ENCODE measurements at regions not wholly inside any gene's neighbourhood (a gene's known extent, or its start where the extent isn't known, plus 50 kb on each side); places are given as distances from the start of the nearest gene placed in this dataset.

DNA sequence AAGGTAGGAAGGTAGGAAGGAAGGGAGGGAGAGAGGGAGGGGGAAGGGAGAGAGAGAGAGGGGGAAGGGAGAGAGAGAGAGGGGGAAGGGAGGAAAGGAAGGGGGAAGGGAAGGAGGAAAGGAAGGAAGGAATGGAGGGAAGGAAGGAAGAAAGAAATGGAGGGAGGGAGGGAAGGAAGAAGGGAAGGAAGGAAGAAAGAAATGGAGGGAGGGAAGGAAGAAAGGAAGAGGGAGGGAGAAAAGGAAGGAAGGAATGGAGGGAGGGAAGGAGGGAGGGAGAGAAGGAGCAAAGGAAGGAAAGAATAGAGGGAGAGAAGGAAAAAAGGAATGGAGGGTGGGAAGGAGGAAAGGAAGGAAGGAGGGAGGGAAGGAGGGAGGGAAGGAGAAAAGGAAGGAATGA, 176.4 kb upstream of the PTER start:
- H3K9me3 ChIP-seq (ENCODE audit: control insufficient read depth, insufficient read depth, low read depth, low read length), result peaks cover 35% of the 10 kb centered on the region
- H3K27ac ChIP-seq (ENCODE audit: low read depth, low read length), result no peak overlapping the region
- no peak overlapping the region for H3K9ac ChIP-seq (ENCODE audit: low read length)
- H3K27me3 ChIP-seq (ENCODE audit: control insufficient read depth, insufficient read depth, low read length), result no peaks in the 10 kb centered on the region
- H3K36me3 ChIP-seq (ENCODE audit: control insufficient read depth, insufficient read depth, low read length), result no peaks in the 10 kb centered on the region
- no peaks in the 10 kb centered on the region for H3K4me1 ChIP-seq (ENCODE audit: control insufficient read depth, insufficient read depth, low read length)
- H3K4me3 ChIP-seq (ENCODE audit: low read depth, low read length), result no peak overlapping the region

DNA sequence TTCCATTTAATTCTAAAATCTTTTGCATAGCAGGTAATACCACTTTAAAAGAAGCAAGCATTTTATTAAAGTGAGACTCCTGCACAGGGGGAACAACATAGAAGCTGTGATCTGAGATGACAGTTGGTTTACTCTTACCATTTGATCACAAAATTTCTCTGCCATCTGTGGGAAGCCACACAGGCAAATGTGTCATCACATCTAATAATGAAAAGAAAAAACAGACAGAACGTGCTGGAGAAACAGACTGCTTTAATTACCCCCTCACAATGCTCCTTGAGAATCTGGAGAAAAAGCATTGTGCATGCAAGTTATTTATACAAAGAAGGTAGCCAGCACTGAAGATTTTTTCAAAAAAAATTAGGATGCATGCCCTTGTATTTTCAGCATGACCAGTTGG, 165.2 kb upstream of the PTER start:
- H3K27me3 ChIP-seq (ENCODE audit: control insufficient read depth, insufficient read depth, low read length), result no peaks in the 10 kb centered on the region
- H3K36me3 ChIP-seq (ENCODE audit: control insufficient read depth, insufficient read depth, low read length), result no peaks in the 10 kb centered on the region
- H3K27ac ChIP-seq (ENCODE audit: low read depth, low read length), result no peak overlapping the region
- no peak overlapping the region for H3K9ac ChIP-seq (ENCODE audit: low read length)
- no peak overlapping the region for H3K4me3 ChIP-seq (ENCODE audit: low read depth, low read length)
- H3K4me1 ChIP-seq (ENCODE audit: control insufficient read depth, insufficient read depth, low read length), result no peaks in the 10 kb centered on the region
- peaks cover 10% of the 10 kb centered on the region; the same call in 1 of the 2 replicates for H3K9me3 ChIP-seq (ENCODE audit: control insufficient read depth, insufficient read depth, low read depth, low read length)

DNA sequence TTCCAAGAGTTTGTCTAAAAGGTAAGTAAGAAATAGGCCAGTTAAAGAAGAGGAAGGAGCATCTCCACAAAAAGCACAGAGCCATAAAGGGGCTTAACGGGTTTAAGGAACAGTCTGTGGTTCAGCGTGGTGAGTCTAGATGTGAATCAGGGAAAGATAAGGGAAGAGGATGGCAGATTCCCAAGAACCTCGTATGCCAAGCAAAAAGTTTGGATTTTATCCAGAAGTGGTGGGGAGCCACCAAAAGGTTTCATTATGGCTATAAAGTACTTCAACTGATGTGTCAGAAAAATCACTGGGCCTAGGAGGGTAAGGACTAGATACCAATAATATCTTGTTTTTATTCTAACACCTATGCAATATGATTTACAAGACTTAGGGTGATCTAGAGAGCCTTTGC, 161.9 kb upstream of the PTER start:
- H3K36me3 ChIP-seq (ENCODE audit: control insufficient read depth, insufficient read depth, low read length), result no peaks in the 10 kb centered on the region
- no peak overlapping the region for H3K4me3 ChIP-seq (ENCODE audit: low read depth, low read length)
- H3K9ac ChIP-seq (ENCODE audit: low read length), result no peak overlapping the region
- H3K27ac ChIP-seq (ENCODE audit: low read depth, low read length), result no peak overlapping the region
- H3K9me3 ChIP-seq (ENCODE audit: control insufficient read depth, insufficient read depth, low read depth, low read length), result peaks cover 5% of the 10 kb centered on the region; the same call in 1 of the 2 replicates
- H3K4me1 ChIP-seq (ENCODE audit: control insufficient read depth, insufficient read depth, low read length), result no peaks in the 10 kb centered on the region
- H3K27me3 ChIP-seq (ENCODE audit: control insufficient read depth, insufficient read depth, low read length), result no peaks in the 10 kb centered on the region

DNA sequence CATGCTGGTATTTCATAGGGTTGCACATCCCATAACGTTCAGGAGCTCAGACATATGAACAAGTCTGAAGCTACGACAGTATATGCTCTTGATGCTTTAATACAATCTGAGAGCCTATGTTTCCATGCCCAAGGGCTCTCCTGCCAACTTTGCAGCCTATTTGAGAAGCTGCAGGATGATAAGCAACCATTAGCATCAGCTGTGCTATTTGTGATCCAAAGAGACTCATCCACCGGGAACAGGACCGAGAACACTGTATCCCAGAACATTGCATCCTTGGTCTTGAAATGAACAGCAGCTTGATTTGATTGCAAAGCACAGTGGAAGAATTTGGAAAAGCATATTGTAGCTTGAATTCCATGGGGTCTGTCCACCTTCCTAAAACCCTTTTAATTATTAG, 156.2 kb upstream of the PTER start:
- Histone ChIP-seq H3K36me3 (ENCODE audit: control insufficient read depth, insufficient read depth, low read length) (no peaks in the 10 kb centered on the region), H3K9me3 (ENCODE audit: control insufficient read depth, insufficient read depth, low read depth, low read length) (peaks cover 3% of the 10 kb centered on the region; the same call in 1 of the 2 replicates), H3K4me1 (ENCODE audit: control insufficient read depth, insufficient read depth, low read length) (no peaks in the 10 kb centered on the region), H3K27ac (ENCODE audit: low read depth, low read length) (no peak overlapping the region), H3K4me3 (ENCODE audit: low read depth, low read length) (no peak overlapping the region), H3K27me3 (ENCODE audit: control insufficient read depth, insufficient read depth, low read length) (no peaks in the 10 kb centered on the region), H3K9ac (ENCODE audit: low read length) (no peak overlapping the region)

DNA sequence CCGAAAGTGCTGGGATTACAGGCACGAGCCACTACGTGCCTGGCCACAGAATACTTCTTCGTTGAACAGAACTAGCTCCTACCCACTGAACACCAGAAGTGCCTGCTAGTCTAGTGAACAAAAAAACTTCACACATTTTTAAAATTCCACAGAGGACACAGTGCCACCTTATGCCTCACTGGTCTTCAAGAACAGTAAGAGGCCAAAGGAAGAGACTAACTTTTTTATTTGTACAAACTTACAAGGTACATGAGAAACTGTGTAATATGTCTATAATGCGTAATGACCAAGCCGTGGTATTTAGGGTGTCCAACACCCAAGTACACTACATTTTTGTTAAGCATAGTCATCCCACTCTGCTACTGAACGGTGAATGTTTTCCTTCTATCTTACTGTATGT, 144.4 kb upstream of the PTER start:
- Histone ChIP-seq H3K9ac (ENCODE audit: low read length) (no peak overlapping the region), H3K4me3 (ENCODE audit: low read depth, low read length) (no peak overlapping the region), H3K36me3 (ENCODE audit: control insufficient read depth, insufficient read depth, low read length) (no peaks in the 10 kb centered on the region), H3K9me3 (ENCODE audit: control insufficient read depth, insufficient read depth, low read depth, low read length) (no peaks in the 10 kb centered on the region), H3K27me3 (ENCODE audit: control insufficient read depth, insufficient read depth, low read length) (no peaks in the 10 kb centered on the region), H3K4me1 (ENCODE audit: control insufficient read depth, insufficient read depth, low read length) (no peaks in the 10 kb centered on the region), H3K27ac (ENCODE audit: low read depth, low read length) (no peak overlapping the region)

DNA sequence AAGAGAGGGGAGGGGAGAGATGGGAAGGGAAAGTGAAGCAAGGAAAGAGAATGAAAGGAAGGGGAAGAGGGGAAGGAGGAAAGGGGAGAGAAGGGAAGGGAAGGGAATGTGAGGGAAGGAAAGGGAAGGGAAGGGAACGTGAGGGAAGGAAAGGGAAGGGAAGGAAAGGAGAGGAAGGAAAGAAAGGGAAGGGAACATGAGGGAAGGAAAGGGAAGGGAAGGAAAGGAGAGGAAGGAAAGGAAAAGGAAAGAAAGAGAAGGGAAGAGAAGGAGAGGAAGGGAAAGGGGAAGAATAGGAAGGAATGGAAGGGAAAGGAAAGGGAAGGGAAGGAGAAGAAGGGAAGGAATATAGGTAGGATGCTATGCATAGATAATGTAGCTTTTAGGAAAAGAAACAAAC, 139.7 kb upstream of the PTER start:
- H3K27me3 ChIP-seq (ENCODE audit: control insufficient read depth, insufficient read depth, low read length), result no peaks in the 10 kb centered on the region
- H3K27ac ChIP-seq (ENCODE audit: low read depth, low read length), result no peak overlapping the region
- no peaks in the 10 kb centered on the region for H3K9me3 ChIP-seq (ENCODE audit: control insufficient read depth, insufficient read depth, low read depth, low read length)
- no peak overlapping the region for H3K4me3 ChIP-seq (ENCODE audit: low read depth, low read length)
- H3K4me1 ChIP-seq (ENCODE audit: control insufficient read depth, insufficient read depth, low read length), result no peaks in the 10 kb centered on the region
- no peaks in the 10 kb centered on the region for H3K36me3 ChIP-seq (ENCODE audit: control insufficient read depth, insufficient read depth, low read length)
- H3K9ac ChIP-seq (ENCODE audit: low read length), result no peak overlapping the region

DNA sequence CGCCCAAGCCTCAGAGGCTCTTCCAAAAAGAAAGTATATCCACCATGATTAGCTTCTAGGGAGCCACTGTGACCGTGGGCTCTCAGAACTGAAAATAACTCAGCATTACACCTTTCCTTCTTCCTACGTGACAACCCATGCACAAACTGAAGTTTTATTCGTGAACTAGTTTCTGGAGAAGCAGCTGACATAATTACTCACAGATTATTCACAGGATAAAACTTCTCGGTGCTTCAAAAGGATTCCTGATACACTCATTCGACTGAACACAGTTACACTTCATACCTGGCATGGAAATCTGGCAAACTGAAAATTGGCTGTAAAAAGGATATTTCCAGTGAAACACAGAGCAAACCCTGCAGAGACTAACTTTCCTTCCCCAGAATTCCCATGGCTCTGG, 139.2 kb upstream of the PTER start:
- H3K36me3 ChIP-seq (ENCODE audit: control insufficient read depth, insufficient read depth, low read length), result no peaks in the 10 kb centered on the region
- H3K27ac ChIP-seq (ENCODE audit: low read depth, low read length), result no peak overlapping the region
- no peaks in the 10 kb centered on the region for H3K9me3 ChIP-seq (ENCODE audit: control insufficient read depth, insufficient read depth, low read depth, low read length)
- H3K4me3 ChIP-seq (ENCODE audit: low read depth, low read length), result no peak overlapping the region
- no peak overlapping the region for H3K9ac ChIP-seq (ENCODE audit: low read length)
- no peaks in the 10 kb centered on the region for H3K27me3 ChIP-seq (ENCODE audit: control insufficient read depth, insufficient read depth, low read length)
- H3K4me1 ChIP-seq (ENCODE audit: control insufficient read depth, insufficient read depth, low read length), result no peaks in the 10 kb centered on the region

DNA sequence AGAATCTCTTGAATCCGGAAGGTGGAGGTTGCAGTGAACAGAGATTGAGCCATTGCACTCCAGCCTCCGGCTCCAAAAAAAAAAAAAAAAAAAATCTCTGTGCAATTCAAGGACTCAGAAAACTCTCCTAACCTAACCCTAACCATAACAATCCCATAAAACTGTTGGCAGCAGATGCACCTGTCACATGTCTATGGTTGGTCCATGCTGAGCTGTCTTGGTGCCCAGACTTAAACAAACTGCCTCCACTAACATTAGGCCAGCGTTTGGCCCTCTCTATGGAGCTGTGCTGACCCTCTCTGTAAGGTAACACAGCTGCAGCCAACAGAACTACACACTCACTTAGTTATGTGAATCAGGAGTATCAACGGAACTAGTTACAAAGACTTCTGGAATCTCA, 132.5 kb upstream of the PTER start:
- H3K36me3 ChIP-seq (ENCODE audit: control insufficient read depth, insufficient read depth, low read length), result no peaks in the 10 kb centered on the region
- H3K4me3 ChIP-seq (ENCODE audit: low read depth, low read length), result no peak overlapping the region
- H3K9me3 ChIP-seq (ENCODE audit: control insufficient read depth, insufficient read depth, low read depth, low read length), result 0 out of 2 replicates have a peak, but pooled peaks cover 8% of the 10 kb centered on the region
- no peak overlapping the region for H3K9ac ChIP-seq (ENCODE audit: low read length)
- no peaks in the 10 kb centered on the region for H3K4me1 ChIP-seq (ENCODE audit: control insufficient read depth, insufficient read depth, low read length)
- no peak overlapping the region for H3K27ac ChIP-seq (ENCODE audit: low read depth, low read length)
- no peaks in the 10 kb centered on the region for H3K27me3 ChIP-seq (ENCODE audit: control insufficient read depth, insufficient read depth, low read length)

DNA sequence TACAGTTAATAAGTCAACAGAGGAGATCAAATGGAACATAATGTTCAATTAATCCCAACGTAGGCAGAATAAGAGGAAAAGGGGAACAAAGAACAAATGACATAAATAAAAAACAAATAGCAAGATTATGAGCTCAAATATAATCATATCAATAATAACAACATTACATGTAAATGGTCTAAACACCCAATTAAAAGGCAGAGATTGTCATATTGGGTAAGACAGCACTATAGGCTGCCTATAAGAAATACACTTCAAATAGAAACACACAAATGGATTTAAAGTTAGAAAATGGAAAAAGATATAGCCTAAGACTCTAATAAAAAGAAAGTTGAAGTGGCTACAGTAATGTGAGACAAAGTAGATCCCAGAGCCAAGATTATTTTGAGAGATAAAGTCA, 126.4 kb upstream of the PTER start:
- no peaks in the 10 kb centered on the region for H3K4me1 ChIP-seq (ENCODE audit: control insufficient read depth, insufficient read depth, low read length)
- H3K9me3 ChIP-seq (ENCODE audit: control insufficient read depth, insufficient read depth, low read depth, low read length), result peaks cover 15% of the 10 kb centered on the region; the same call in 1 of the 2 replicates
- no peaks in the 10 kb centered on the region for H3K27me3 ChIP-seq (ENCODE audit: control insufficient read depth, insufficient read depth, low read length)
- no peak overlapping the region for H3K9ac ChIP-seq (ENCODE audit: low read length)
- no peaks in the 10 kb centered on the region for H3K36me3 ChIP-seq (ENCODE audit: control insufficient read depth, insufficient read depth, low read length)
- H3K4me3 ChIP-seq (ENCODE audit: low read depth, low read length), result no peak overlapping the region
- H3K27ac ChIP-seq (ENCODE audit: low read depth, low read length), result no peak overlapping the region

DNA sequence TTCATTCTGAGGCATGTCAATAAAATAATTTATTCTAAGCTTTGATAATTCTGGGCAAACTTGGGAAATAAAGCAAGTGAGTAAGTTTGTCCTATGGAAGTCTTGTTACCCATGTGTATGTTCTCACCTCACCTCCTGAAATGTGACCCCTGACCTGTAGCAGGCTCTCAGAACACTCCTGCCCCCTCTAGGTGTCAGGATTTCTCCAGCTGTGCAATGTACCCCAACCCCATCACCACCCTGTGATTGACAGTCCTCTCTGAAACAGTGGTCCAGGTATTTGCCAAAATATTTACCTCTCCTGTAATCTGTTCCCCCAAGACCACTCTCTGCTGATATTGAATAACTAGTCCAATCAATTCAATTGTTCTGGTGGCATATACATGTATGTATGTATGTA, 122.6 kb upstream of the PTER start:
- Histone ChIP-seq H3K27ac (ENCODE audit: low read depth, low read length) (no peak overlapping the region), H3K4me3 (ENCODE audit: low read depth, low read length) (no peak overlapping the region), H3K9me3 (ENCODE audit: control insufficient read depth, insufficient read depth, low read depth, low read length) (peaks cover 7% of the 10 kb centered on the region; the same call in 1 of the 2 replicates), H3K36me3 (ENCODE audit: control insufficient read depth, insufficient read depth, low read length) (no peaks in the 10 kb centered on the region), H3K4me1 (ENCODE audit: control insufficient read depth, insufficient read depth, low read length) (no peaks in the 10 kb centered on the region), H3K9ac (ENCODE audit: low read length) (no peak overlapping the region), H3K27me3 (ENCODE audit: control insufficient read depth, insufficient read depth, low read length) (no peaks in the 10 kb centered on the region)

DNA sequence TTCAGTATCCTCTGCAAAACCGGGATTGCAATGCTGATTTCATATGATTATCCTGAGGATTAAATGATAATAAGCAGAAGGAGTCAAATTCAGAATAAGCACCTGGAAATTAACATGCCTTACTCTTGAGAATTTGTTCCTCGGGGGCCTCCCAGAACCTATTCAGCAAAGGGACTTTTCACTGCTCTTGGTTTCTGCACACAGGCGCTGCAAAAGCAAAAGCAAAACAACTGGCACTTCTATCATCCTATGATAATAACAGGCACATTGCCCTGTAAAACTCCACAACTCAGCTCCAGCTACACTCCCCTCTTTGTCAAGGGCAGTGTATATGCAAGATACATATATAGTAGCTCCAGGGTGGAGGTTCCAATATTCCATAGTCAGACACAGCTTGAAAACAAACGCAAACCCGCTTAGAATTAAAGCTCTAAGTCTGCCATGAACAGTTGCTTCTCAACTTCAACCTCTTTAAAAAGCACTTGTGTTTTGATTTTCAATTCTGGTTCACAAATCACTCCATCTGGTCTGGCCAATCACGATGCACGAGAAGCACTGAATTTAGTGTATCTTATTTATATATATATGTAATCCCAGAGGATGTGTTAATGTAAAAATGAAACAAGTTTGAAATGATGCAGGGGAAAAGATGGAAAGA, 119.9 kb upstream of the PTER start:
- no peak overlapping the region for H3K9ac ChIP-seq (ENCODE audit: low read length)
- no peaks in the 10 kb centered on the region for H3K9me3 ChIP-seq (ENCODE audit: control insufficient read depth, insufficient read depth, low read depth, low read length)
- no peak overlapping the region for H3K4me3 ChIP-seq (ENCODE audit: low read depth, low read length)
- H3K27me3 ChIP-seq (ENCODE audit: control insufficient read depth, insufficient read depth, low read length), result no peaks in the 10 kb centered on the region
- no peaks in the 10 kb centered on the region for H3K36me3 ChIP-seq (ENCODE audit: control insufficient read depth, insufficient read depth, low read length)
- H3K27ac ChIP-seq (ENCODE audit: low read depth, low read length), result no peak overlapping the region
- H3K4me1 ChIP-seq (ENCODE audit: control insufficient read depth, insufficient read depth, low read length), result no peaks in the 10 kb centered on the region

DNA sequence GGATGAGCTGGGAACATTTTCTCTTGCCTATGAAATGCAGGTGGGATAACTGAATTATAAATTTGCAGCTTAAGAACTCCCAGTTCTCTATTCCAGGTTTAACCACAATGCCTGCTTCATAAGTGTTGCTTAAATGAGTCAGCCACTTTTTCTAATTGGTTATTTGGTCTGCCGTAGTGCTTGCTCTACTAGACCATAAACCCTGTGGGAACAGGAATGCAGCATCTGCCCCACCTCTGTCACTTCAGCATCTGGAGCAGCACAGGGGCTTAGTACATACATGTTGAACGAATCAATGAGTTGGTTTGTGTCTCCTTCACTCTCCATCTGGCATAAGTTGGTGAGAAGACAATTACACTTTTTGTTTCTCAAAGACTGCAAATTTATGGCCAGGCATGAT, 95.2 kb upstream of the PTER start:
- H3K4me1 ChIP-seq (ENCODE audit: control insufficient read depth, insufficient read depth, low read length), result no peaks in the 10 kb centered on the region
- H3K27ac ChIP-seq (ENCODE audit: low read depth, low read length), result no peak overlapping the region
- no peaks in the 10 kb centered on the region for H3K27me3 ChIP-seq (ENCODE audit: control insufficient read depth, insufficient read depth, low read length)
- no peak overlapping the region for H3K9ac ChIP-seq (ENCODE audit: low read length)
- H3K4me3 ChIP-seq (ENCODE audit: low read depth, low read length), result no peak overlapping the region
- no peaks in the 10 kb centered on the region for H3K9me3 ChIP-seq (ENCODE audit: control insufficient read depth, insufficient read depth, low read depth, low read length)
- no peaks in the 10 kb centered on the region for H3K36me3 ChIP-seq (ENCODE audit: control insufficient read depth, insufficient read depth, low read length)

All from HUES6 (cell line).